ENCODE measurements at regions not wholly inside any gene's neighbourhood (a gene's known extent, or its start where the extent isn't known, plus 50 kb on each side); places are given as distances from the start of the nearest gene placed in this dataset.
"Not testable (repeated sequence)": the region's sequence is repeated elsewhere in the genome, so short reads cannot be mapped to it uniquely, and the experiment has no call there.

GRCh38 chr4:82301390-82301789 is 72.4 kb downstream of the HNRNPD start:
- not testable (repeated sequence) for H3K27me3 ChIP-seq (ENCODE audit: control insufficient read depth in 2 of 2, insufficient read depth in 2 of 2, low read length in 2 of 2); H3K9ac ChIP-seq (ENCODE audit: low read depth in 1 of 2, low read length in 2 of 2); H3K27ac ChIP-seq (ENCODE audit: low read depth in 2 of 2, low read length in 2 of 2); H3K4me3 ChIP-seq (ENCODE audit: low read length in 2 of 2); H3K4me1 ChIP-seq (ENCODE audit: control insufficient read depth in 2 of 2, insufficient read depth in 2 of 2, low read length in 2 of 2); H3K36me3 ChIP-seq (ENCODE audit: control insufficient read depth in 2 of 2, insufficient read depth in 2 of 2, low read length in 2 of 2); H3K9me3 ChIP-seq (ENCODE audit: control insufficient read depth in 2 of 2, low read length in 2 of 2)

GRCh38 chr4:82293304-82293703 is 80.5 kb downstream of the HNRNPD start:
- no peak overlapping the region for H3K9ac ChIP-seq (ENCODE audit: low read depth in 1 of 2, low read length in 2 of 2)
- no peak overlapping the region for H3K27ac ChIP-seq (ENCODE audit: low read depth in 2 of 2, low read length in 2 of 2)
- no peaks in the 10 kb centered on the region for H3K4me1 ChIP-seq (ENCODE audit: control insufficient read depth in 2 of 2, insufficient read depth in 2 of 2, low read length in 2 of 2)
- no peaks in the 10 kb centered on the region for H3K27me3 ChIP-seq (ENCODE audit: control insufficient read depth in 2 of 2, insufficient read depth in 2 of 2, low read length in 2 of 2)
- H3K4me3 ChIP-seq (ENCODE audit: low read length in 2 of 2), result no peak overlapping the region
- H3K9me3 ChIP-seq (ENCODE audit: control insufficient read depth in 2 of 2, low read length in 2 of 2), result no peaks in the 10 kb centered on the region
- H3K36me3 ChIP-seq (ENCODE audit: control insufficient read depth in 2 of 2, insufficient read depth in 2 of 2, low read length in 2 of 2), result no peaks in the 10 kb centered on the region

- H3K27me3 ChIP-seq (ENCODE audit: control insufficient read depth in 2 of 2, insufficient read depth in 2 of 2, low read length in 2 of 2), result no peaks in the 10 kb centered on the region
- H3K9me3 ChIP-seq (ENCODE audit: control insufficient read depth in 2 of 2, low read length in 2 of 2), result no peaks in the 10 kb centered on the region
- H3K4me3 ChIP-seq (ENCODE audit: low read length in 2 of 2), result no peak overlapping the region
- no peak overlapping the region for H3K27ac ChIP-seq (ENCODE audit: low read depth in 2 of 2, low read length in 2 of 2)
- H3K4me1 ChIP-seq (ENCODE audit: control insufficient read depth in 2 of 2, insufficient read depth in 2 of 2, low read length in 2 of 2), result peaks cover 2 to 5% of the 10 kb centered on the region in 2 donors
- H3K36me3 ChIP-seq (ENCODE audit: control insufficient read depth in 2 of 2, insufficient read depth in 2 of 2, low read length in 2 of 2), result no peaks in the 10 kb centered on the region
- H3K9ac ChIP-seq (ENCODE audit: low read depth in 1 of 2, low read length in 2 of 2), result no peak overlapping the region
Observed at GRCh38 chr4:82287720-82288119, 86.1 kb downstream of the HNRNPD start.

GRCh38 chr4:82284858-82285805 is 88.7 kb downstream of the HNRNPD start:
- H3K4me3 ChIP-seq (ENCODE audit: low read length in 2 of 2), result peak overlapping the region; percentile 53 to 77
- no peak overlapping the region for H3K9ac ChIP-seq (ENCODE audit: low read depth in 1 of 2, low read length in 2 of 2)
- H3K27ac ChIP-seq (ENCODE audit: low read depth in 2 of 2, low read length in 2 of 2), result peak overlapping the region; percentile 41 to 72
- no peaks in the 10 kb centered on the region for H3K27me3 ChIP-seq (ENCODE audit: control insufficient read depth in 2 of 2, insufficient read depth in 2 of 2, low read length in 2 of 2)
- peaks cover 2 to 5% of the 10 kb centered on the region in 2 donors for H3K4me1 ChIP-seq (ENCODE audit: control insufficient read depth in 2 of 2, insufficient read depth in 2 of 2, low read length in 2 of 2)
- H3K9me3 ChIP-seq (ENCODE audit: control insufficient read depth in 2 of 2, low read length in 2 of 2), result no peaks in the 10 kb centered on the region
- H3K36me3 ChIP-seq (ENCODE audit: control insufficient read depth in 2 of 2, insufficient read depth in 2 of 2, low read length in 2 of 2), result no peaks in the 10 kb centered on the region

DNA sequence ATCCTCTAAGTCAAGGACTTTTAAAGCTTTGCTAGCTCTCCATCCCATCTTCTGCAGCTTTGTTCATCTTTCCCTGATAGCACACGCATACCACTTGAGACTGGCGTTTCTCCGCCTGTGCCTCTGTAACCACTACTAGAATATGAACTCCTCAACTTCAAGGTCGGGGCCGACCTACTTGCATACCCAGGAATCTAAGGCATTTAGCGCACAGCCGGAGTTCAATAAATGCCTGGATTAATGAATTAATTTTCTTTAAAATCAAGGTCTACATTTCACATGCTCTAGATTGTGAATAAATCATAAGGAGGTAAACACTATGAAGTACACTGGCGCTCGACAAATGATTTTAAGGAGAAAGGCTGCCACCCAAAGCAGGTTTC is 89.3 kb downstream of the HNRNPD start:
- H3K27me3 ChIP-seq (ENCODE audit: control insufficient read depth in 2 of 2, insufficient read depth in 2 of 2, low read length in 2 of 2), result no peaks in the 10 kb centered on the region
- peaks cover 2 to 5% of the 10 kb centered on the region in 2 donors for H3K4me1 ChIP-seq (ENCODE audit: control insufficient read depth in 2 of 2, insufficient read depth in 2 of 2, low read length in 2 of 2)
- no peak overlapping the region for H3K27ac ChIP-seq (ENCODE audit: low read depth in 2 of 2, low read length in 2 of 2)
- H3K36me3 ChIP-seq (ENCODE audit: control insufficient read depth in 2 of 2, insufficient read depth in 2 of 2, low read length in 2 of 2), result no peaks in the 10 kb centered on the region
- H3K9ac ChIP-seq (ENCODE audit: low read depth in 1 of 2, low read length in 2 of 2), result no peak overlapping the region
- H3K4me3 ChIP-seq (ENCODE audit: low read length in 2 of 2), result peak overlapping the region; percentile 53 to 73
- H3K9me3 ChIP-seq (ENCODE audit: control insufficient read depth in 2 of 2, low read length in 2 of 2), result no peaks in the 10 kb centered on the region

GRCh38 chr4:82282875-82283274 is 90.9 kb downstream of the HNRNPD start:
- no peak overlapping the region for H3K27ac ChIP-seq (ENCODE audit: low read depth in 2 of 2, low read length in 2 of 2)
- no peak overlapping the region for H3K9ac ChIP-seq (ENCODE audit: low read depth in 1 of 2, low read length in 2 of 2)
- H3K4me3 ChIP-seq (ENCODE audit: low read length in 2 of 2), result no peak overlapping the region
- H3K9me3 ChIP-seq (ENCODE audit: control insufficient read depth in 2 of 2, low read length in 2 of 2), result no peaks in the 10 kb centered on the region
- H3K27me3 ChIP-seq (ENCODE audit: control insufficient read depth in 2 of 2, insufficient read depth in 2 of 2, low read length in 2 of 2), result no peaks in the 10 kb centered on the region
- H3K36me3 ChIP-seq (ENCODE audit: control insufficient read depth in 2 of 2, insufficient read depth in 2 of 2, low read length in 2 of 2), result no peaks in the 10 kb centered on the region
- peaks cover 2 to 5% of the 10 kb centered on the region in 2 donors for H3K4me1 ChIP-seq (ENCODE audit: control insufficient read depth in 2 of 2, insufficient read depth in 2 of 2, low read length in 2 of 2)

- not testable (repeated sequence) for H3K27me3 ChIP-seq (ENCODE audit: control insufficient read depth in 2 of 2, insufficient read depth in 2 of 2, low read length in 2 of 2); H3K4me3 ChIP-seq (ENCODE audit: low read length in 2 of 2); H3K9me3 ChIP-seq (ENCODE audit: control insufficient read depth in 2 of 2, low read length in 2 of 2); H3K27ac ChIP-seq (ENCODE audit: low read depth in 2 of 2, low read length in 2 of 2); H3K9ac ChIP-seq (ENCODE audit: low read depth in 1 of 2, low read length in 2 of 2); H3K36me3 ChIP-seq (ENCODE audit: control insufficient read depth in 2 of 2, insufficient read depth in 2 of 2, low read length in 2 of 2); H3K4me1 ChIP-seq (ENCODE audit: control insufficient read depth in 2 of 2, insufficient read depth in 2 of 2, low read length in 2 of 2)
Observed at GRCh38 chr4:82279550-82279949, 94.2 kb downstream of the HNRNPD start.

DNA sequence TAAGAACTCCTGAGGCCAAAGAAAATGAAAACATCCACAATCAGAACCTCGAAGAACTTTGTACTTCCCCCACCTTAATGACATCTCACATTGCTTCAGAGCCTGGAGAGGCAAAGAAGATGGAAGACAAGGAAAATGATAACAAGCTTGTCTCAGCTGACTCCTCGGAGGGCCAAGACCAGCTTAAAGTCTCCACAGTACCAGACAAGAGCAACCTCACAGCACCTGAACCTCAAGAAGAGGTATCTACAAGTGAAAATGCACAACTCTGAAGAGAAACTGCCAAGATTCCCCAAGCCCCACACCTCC is 97.5 kb downstream of the HNRNPD start:
- no peak overlapping the region for H3K4me3 ChIP-seq (ENCODE audit: low read length in 2 of 2)
- H3K4me1 ChIP-seq (ENCODE audit: control insufficient read depth in 2 of 2, insufficient read depth in 2 of 2, low read length in 2 of 2), result peaks cover 0 to 5% of the 10 kb centered on the region in 2 donors
- H3K9ac ChIP-seq (ENCODE audit: low read depth in 1 of 2, low read length in 2 of 2), result no peak overlapping the region
- H3K27me3 ChIP-seq (ENCODE audit: control insufficient read depth in 2 of 2, insufficient read depth in 2 of 2, low read length in 2 of 2), result no peaks in the 10 kb centered on the region
- no peaks in the 10 kb centered on the region for H3K9me3 ChIP-seq (ENCODE audit: control insufficient read depth in 2 of 2, low read length in 2 of 2)
- H3K36me3 ChIP-seq (ENCODE audit: control insufficient read depth in 2 of 2, insufficient read depth in 2 of 2, low read length in 2 of 2), result no peaks in the 10 kb centered on the region
- H3K27ac ChIP-seq (ENCODE audit: low read depth in 2 of 2, low read length in 2 of 2), result no peak overlapping the region

DNA sequence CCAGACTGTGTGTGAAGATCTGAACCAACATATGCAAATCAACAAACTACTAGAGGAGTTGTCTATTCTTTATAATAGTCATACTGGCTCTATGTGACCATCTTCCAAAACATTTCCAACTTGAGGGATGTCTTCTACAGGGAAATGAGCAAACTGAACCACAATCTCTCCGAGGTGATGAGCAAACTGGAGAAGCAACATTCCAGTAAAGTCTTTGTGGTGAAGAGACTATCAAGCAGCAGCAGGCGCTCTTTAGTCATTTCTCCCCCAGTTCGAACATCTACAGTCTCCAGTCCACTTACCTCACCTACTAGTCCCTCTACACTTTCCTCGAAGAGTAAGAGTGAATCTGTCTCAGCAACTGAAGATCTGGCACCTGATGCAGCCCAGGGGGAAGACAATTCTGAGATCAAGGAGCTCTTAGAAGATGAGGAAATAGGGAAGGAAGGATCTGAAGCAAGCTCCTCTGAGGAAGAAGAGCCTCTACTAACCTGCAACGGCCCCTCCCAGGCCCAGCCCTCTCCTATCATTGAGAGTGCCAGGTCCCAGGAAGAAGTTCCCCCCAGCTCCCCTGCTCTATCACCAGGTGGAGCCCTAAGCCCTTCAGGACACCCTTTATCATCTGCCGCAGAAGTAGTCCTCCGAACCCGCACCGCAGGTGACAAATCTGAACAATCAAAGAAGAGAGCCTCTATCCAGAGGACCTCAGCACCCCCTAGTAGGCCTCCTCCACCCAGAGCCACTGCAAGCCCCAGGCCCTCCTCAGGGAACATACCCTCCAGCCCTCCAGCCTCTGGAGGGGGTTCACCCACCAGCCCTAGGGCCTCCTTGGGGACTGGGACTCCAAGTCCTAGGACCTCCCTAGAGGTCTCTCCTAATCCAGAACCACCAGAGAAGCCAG is 98.1 kb downstream of the HNRNPD start:
- Histone ChIP-seq H3K36me3 (ENCODE audit: control insufficient read depth in 2 of 2, insufficient read depth in 2 of 2, low read length in 2 of 2) (no peaks in the 10 kb centered on the region), H3K9me3 (ENCODE audit: control insufficient read depth in 2 of 2, low read length in 2 of 2) (no peaks in the 10 kb centered on the region), H3K9ac (ENCODE audit: low read depth in 1 of 2, low read length in 2 of 2) (no peak overlapping the region), H3K4me3 (ENCODE audit: low read length in 2 of 2) (no peak overlapping the region), H3K4me1 (ENCODE audit: control insufficient read depth in 2 of 2, insufficient read depth in 2 of 2, low read length in 2 of 2) (peaks cover 0 to 5% of the 10 kb centered on the region in 2 donors), H3K27ac (ENCODE audit: low read depth in 2 of 2, low read length in 2 of 2) (no peak overlapping the region), H3K27me3 (ENCODE audit: control insufficient read depth in 2 of 2, insufficient read depth in 2 of 2, low read length in 2 of 2) (no peaks in the 10 kb centered on the region)

DNA sequence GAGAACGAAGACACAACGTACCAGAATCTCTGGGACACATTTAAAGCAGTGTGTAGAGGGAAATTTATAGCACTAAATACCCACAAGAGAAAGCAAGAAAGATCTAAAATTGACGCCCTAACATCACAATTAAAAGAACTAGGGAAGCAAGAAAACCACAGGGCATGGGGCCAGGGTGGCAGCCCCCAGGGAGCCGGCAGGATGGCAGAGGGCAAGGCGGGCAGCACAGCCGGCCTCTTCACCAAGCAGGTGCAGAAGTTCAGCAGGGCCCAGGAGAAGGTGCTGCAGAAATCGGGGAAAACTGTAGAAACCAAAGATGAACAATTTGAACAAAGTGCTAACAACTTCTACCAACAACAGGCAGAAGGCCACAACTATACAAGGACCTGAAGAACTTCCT is 99.1 kb downstream of the HNRNPD start:
- not testable (repeated sequence) for H3K36me3 ChIP-seq (ENCODE audit: control insufficient read depth in 2 of 2, insufficient read depth in 2 of 2, low read length in 2 of 2); H3K9ac ChIP-seq (ENCODE audit: low read depth in 1 of 2, low read length in 2 of 2); H3K27me3 ChIP-seq (ENCODE audit: control insufficient read depth in 2 of 2, insufficient read depth in 2 of 2, low read length in 2 of 2); H3K27ac ChIP-seq (ENCODE audit: low read depth in 2 of 2, low read length in 2 of 2); H3K9me3 ChIP-seq (ENCODE audit: control insufficient read depth in 2 of 2, low read length in 2 of 2); H3K4me3 ChIP-seq (ENCODE audit: low read length in 2 of 2); H3K4me1 ChIP-seq (ENCODE audit: control insufficient read depth in 2 of 2, insufficient read depth in 2 of 2, low read length in 2 of 2)

All from mucosa of rectum (tissue), 2 donors.